HG03039 (cell line): ENCODE measurements at regions not wholly inside any gene's neighbourhood (a gene's known extent, or its start where the extent isn't known, plus 50 kb on each side); places are given as distances from the start of the nearest gene placed in this dataset.
"Not testable (repeated sequence)": the region's sequence is repeated elsewhere in the genome, so short reads cannot be mapped to it uniquely, and the experiment has no call there.

Experiments used
- ATAC-seq: cut with Tn5 transposase; IDR thresholded peaks from one replicate; pipeline ENCODE4 v1.9.1; 2021; ENCODE audit warnings: mild to moderate bottlenecking, moderate library complexity; ENCODE audit not compliant: unreplicated experiment

DNA sequence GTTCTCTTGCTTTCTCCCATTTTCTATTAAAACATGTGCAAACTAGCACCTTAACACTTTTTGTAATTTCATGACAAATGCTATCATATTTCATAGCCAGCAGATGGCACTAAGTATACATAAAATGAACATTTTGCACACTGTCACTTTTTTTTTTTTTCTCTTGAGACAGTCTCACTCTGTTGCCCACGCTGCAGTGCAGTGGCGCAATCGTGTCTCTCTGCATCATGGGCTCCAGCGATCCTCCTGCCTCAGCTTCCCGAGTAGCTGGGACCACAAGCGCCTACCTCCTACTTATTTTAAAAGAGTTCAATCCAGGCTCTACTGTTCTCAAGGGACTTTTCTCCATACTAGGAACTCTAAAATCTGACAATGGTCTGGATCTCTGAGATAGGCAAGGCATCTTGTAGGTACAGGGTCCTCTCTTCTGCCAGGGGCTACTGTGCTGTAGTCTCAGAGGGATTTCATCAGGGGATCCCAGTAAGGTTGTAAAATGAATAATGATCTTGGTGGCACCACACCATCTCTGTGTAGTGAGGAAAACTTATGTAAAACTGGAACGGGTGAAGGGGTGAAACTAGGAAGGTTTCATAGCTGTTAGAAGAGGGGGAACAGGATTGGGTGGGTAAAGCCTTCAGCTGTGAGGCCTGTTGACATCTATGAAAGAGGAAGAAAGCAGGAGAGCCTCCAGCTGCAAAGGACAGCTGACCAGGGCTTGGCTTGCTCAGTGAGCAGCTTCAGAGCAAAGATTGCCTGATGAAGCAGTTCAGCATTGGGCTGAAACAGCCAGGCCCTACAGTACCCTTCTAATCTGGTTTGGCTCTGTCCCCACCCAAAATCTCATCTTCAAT is 196.9 kb downstream of the AVL9 start:
- ATAC-seq, result peak; percentile 60

DNA sequence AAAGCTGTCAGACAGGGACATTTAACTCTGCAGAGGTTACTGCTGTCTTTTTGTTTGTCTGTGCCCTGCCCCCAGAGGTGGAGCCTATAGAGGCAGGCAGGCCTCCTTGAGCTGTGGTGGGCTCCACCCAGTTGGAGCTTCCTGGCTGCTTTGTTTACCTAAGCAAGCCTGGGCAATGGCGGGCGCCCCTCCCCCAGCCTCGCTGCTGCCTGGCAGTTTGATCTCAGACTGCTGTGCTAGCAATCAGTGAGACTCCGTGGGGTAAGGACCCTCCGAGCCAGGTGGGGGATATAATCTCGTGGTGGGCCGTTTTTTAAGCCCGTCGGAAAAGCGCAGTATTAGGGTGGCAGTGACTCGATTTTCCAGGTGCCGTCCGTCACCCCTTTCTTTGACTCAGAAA is 192.8 kb downstream of the AVL9 start:
- not testable (repeated sequence) for ATAC-seq

DNA sequence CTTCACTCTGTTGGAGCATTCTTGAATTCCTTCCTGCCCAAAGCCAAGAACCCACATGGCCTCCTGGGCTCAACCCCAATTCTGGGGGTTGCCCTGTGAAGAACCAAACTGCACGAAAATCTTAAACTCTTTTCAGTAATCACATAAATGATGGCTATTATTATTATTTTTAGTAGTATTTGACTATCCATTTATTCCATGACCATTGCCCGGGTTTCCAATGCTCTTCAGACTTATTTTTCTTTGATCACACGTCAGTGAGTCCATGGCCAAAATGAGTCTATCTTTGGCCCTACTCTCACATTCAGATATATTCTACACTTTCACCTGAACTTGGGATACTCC is 185.9 kb downstream of the AVL9 start:
- no peak for ATAC-seq

DNA sequence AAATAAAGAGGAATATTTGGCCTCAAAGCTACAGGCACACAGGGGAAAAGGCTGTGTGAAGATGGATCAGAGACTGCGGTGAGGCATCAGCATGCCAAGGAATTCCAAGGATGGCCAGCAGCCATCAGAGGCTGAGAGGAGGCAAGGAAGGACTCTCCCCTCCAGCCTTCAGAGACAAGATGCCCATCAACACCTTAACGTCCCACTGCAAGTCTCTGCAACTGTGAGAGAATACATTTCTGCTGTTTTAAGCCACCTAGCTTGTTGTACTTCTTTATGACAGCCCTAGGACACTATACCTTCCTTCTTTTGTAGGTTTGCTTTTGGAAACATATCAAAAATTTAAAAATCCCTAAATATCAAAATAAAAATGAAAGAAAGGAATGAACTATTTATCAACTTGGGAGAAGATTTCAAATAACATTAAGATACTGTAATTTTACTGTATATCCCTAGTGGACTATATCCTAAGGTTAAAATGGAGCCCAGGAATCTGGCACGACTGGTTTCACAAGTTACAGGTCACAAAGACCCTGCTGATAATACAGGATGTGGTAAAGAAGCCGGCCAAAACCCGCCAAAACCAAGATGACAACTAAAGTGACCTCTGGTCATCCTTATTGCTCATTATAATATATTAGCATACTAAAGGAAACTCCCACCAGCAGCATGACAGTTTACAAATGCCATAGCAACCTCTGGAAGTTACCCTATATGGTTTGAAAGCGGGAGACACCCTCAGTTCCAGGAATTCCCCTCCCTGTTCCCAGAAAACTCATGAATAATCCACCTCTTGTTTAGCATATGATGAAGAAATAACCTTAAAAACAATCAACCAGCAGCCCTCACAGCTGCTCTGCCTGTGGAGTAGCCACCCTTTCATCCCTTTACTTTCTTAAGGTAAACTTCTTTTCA is 185.2 kb downstream of the AVL9 start:
- no peak for ATAC-seq

DNA sequence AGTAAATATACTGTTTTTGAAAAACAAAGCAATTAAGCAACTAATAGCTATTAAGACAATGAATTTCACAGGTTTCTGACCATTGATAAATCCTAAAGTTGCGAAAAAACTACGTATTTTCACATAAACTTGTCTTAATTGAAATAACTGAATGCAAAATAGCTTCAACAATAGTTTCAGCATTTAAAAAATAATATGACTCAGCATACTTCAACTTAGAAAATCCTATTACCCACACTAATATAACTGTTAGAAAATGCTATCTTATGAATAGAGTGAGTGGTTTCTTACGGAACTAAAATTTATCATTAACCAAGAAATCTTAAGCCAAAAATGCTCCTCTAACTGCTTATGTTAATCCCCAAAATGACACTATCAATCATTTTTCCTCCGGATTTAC is 183.9 kb downstream of the AVL9 start:
- no peak for ATAC-seq

DNA sequence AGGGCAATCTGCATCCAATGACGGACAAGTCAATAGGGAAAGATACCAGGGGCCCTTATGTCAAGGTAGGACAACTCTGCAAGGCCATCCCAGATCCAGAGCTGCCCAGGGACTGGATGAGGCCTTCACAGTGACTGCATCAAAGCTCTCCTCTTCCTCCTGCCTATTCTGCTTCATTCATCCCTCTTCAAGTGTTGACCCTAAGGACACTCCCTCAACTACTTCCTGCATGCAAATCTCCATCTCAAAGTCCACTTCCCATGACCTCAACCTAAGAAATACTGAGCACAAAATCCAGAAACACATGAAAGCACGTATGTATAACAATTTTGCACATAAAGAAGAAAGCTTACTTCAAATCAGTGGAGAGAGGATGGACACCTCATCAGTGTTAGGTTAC is 182.3 kb downstream of the AVL9 start:
- no peak for ATAC-seq

- no peak for ATAC-seq
Measured at GRCh38 chr7:32676249-32676941, 181.1 kb downstream of the AVL9 start.

- ATAC-seq, result no peak
Measured at GRCh38 chr7:32673275-32673983, 178.1 kb downstream of the AVL9 start.

DNA sequence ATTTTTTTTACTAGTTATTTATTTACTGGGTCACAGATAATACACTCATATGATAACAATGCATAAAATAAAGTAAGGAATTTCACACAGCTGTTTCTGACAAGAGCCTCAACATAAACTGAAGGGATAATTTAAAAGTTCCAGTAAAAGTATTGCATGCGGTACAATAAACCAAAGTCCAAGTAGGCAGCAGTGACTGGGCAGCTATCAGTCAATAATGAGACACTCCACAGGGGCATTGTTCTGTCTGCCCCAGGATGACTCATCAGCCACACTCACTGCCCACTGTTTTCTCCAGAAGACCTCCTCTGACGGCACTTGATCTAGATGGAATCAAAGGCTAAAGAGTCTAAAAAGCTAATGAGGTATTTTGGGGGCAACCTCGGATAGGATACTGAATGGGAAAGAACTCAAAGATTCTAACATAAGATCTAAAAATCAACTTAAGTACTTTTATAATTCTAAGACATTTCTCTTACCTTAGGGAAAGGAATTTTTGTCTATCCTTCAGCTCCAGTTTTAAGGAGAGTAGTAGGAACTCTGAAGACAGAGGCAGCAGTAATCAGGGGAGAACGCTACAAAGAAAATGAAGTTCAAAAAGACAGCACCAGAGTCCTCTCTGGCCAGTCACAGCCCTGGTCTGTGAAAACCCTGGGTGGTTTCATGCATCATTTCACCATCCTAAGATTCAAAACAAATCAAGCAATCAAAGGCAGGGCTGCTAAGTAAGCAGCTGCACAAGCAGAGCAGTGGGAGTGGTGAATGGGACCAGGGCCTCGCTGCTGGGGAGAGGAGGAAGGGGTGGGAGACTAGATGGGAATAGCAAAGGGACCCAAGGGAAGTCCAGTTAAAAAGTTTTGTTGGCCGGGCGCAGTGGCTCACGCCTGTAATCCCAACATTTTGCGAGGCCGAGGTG is 175.1 kb downstream of the AVL9 start:
- no peak for ATAC-seq

DNA sequence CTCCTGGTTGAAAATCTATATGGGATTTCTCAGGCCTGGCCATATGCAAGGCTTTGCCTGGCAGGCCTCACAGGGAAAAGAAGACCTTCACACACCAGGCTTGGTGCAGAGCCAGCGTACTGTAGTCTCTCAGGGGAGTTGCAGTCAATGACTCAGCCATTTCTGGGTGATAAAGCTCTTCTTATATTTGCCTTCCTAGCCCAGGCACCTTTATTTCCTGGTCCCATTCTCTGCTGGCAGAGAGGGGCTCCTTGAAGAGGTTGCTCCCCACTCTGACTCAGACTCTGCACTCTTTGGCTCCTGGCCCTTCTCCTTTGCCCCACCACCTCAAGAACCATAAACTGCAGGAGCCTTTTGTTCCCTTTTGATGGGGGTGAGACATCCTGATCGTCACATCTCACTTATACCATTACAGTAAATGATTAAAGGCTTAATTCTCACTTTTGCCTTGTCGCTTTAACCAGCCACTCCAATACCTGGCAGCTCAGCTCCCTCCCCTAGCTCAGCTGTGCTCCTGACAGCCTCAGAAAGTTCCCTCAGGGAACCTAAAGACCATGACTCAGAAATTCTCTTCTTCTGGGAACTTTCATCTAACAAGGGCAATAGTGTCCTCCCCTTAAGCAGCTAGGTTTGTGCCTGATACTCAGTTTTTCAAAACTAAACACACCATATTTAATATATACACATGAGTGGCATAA is 174.0 kb downstream of the AVL9 start:
- ATAC-seq, result not testable (repeated sequence)

DNA sequence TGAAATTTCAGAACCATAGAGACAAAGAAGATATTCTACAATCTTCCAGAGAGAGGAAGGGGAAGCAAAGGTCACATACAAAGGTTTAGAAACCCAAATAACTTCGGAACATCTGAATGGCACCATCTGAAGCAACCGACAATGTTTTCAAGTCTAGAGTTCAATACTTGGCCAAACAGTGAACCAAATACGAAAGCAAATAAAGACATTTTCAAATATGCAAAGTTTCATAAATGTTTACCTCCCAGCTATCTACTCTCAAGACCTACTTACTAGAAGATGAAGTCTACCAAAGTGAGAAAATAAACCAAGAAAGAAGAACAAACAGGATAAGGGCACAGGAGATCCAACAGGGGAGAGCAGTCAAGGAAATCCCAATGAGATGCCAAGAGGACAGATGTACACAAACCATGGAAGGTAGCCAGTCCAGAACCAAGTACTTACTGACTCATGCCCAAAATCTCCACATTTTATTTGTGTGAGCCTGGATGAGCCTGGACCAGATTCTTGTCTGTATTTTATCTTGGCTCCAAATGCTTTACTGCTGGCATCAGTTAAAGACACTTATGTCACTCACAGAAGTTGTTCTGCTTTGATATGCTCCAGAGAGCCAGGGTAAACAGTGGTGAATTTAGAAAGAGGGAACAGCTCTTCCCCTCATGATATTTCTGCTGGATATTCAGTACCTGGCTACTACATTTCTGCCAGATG is 173.3 kb downstream of the AVL9 start:
- not testable (repeated sequence) for ATAC-seq

DNA sequence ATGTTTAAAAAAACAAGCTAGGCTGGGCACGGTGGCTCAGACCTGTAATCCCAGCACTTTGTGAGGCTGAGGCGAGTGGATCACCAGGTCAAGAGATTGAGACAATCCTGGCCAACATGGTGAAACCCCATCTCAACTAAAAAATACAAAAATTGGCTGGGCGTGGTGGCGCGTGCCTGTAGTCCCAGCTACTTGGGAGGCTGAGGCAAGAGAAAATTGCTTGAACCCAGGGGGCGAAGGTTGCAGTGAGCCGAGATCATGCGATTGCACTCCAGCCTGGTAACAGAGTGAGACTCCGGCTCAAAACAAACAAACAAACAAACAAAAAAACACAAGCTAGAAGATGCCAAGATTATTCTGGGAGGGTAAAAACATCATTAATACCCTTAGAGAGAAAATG is 172.3 kb downstream of the AVL9 start:
- not testable (repeated sequence) for ATAC-seq

GRCh38 chr7:32663805-32664211 is 168.5 kb downstream of the AVL9 start:
- not testable (repeated sequence) for ATAC-seq

- not testable (repeated sequence) for ATAC-seq
Measured at GRCh38 chr7:32662509-32662908, 167.2 kb downstream of the AVL9 start.

DNA sequence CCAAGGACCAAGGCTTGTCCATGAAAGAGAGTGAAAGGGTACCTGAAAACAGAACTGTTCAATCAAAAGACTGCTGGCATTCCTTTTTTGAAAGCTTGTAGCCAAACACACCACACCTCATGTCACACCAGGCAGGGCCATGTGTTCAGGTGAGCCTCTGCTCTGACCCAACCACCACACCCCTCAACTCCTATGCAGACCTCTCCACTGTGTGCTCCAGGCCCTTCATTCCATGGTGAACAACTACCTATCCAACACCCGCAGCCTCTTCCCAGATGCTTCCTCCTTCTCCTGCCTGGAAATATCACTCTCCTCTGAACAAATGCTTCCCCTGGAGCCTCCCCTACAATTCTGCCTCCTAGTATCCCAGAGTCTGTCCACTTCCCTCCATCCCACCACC is 166.6 kb downstream of the AVL9 start:
- no peak for ATAC-seq

DNA sequence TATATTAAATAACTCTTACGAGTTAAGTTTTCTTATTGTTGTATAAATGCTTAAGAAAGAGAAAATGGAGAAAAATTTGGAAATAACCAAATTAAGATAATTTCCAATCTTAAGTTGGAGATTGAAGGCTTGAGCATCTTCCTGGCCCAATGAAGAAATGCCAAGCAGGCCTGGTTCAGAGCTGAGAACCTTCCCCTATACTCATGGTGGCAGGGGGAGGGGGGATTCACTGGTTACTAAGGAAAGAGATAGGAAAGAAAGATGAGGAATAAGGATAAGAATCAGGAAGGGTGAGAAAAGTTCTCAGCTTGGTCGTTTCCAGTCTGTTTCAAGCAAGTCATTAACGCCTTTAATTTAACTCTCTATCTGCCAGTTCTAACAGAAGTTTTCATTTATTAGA is 166.2 kb downstream of the AVL9 start:
- ATAC-seq, result no peak

- ATAC-seq, result no peak
Measured at GRCh38 chr7:32660936-32661335, 165.6 kb downstream of the AVL9 start.

DNA sequence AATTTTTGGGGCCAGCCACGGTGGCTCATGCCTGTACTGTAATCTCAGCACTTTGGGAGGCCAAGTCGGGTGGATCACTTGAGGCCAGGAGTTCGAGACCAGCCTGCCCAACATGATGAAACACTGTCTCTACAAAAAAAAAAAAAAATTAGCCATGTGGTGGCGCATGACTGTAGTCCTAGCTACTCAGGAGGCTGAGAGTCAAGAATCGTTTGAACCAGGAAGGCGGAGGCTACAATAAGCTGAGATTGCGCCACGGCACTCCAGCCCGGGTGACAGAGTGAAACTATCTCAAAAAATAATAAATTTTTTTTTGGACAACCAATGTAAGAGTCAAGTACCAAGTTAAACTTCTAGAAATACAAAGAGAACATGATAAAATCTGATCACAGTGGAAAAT is 164.6 kb downstream of the AVL9 start:
- no peak for ATAC-seq
